GM12878 (cell line): ENCODE measurements at regions not wholly inside any gene's neighbourhood (a gene's known extent, or its start where the extent isn't known, plus 50 kb on each side); places are given as distances from the start of the nearest gene placed in this dataset.

Experiments
- ATAC-seq: fragments of 200-7000 bp; cut with Tn5 transposase; 3 replicates; pipeline ENCODE4 v1.9.1; 2020; ENCODE audit warnings: mild to moderate bottlenecking, moderate library complexity
- BruUV-seq: library from RNA; stranded (reverse); fragments of 400-500 nt; replicated peaks from 2 replicates; lab custom pipeline; 2021; lab: Mats Ljungman, UMichigan
- CTCF ChIA-PET: fragments of 300-600 bp; sonication (Branson Sonifier 250); formaldehyde crosslinking; extraction: SDS; loops from one replicate; lab custom pipeline; 2021; ENCODE audit warnings: inconsistent platforms; lab: Yijun Ruan, JAX
- POLR2A ChIA-PET: fragments of 350-600 bp; formaldehyde crosslinking; extraction: SDS; loops from one replicate; lab custom pipeline; 2021; ENCODE audit warnings: inconsistent platforms; lab: Charles Lee
- RAD21 ChIA-PET: fragments of 300-600 bp; sonication (Branson Sonifier 250); formaldehyde crosslinking; loops from one replicate; lab custom pipeline; 2023; ENCODE audit warnings: antibody characterized with exemption; ENCODE audit not compliant: unreplicated experiment; lab: Charles Lee
- SMC1A ChIA-PET: fragments of 300-600 bp; sonication (Branson Sonifier 250); formaldehyde crosslinking; loops from one replicate; lab custom pipeline; 2023; ENCODE audit not compliant: unreplicated experiment, uncharacterized antibody; lab: Charles Lee
- DNase-seq: peaks from one replicate; pipeline ENCODE4 v3.0.0-alpha.2; 2011; ENCODE audit warnings: low read depth, low spot score
- FAIRE-seq: peaks from 3 replicates; lab custom pipeline; 2011; peaks lifted over from hg19 to GRCh38; lab: Jason Lieb, UNC
- H2AFZ ChIP-seq: 2 replicates; pipeline ENCODE4 v1.6.0; 2011; ENCODE audit warnings: low read depth, low read length, control low read depth; ENCODE audit not compliant: control insufficient read depth
- H3K27ac ChIP-seq: 2 replicates; pipeline ENCODE4 v1.5.1; 2011; ENCODE audit warnings: control low read depth; ENCODE audit not compliant: control insufficient read depth, insufficient read depth
- H3K27me3 ChIP-seq, 2 experiments: replicated peaks in 1 of 2; 2 replicates each; pipeline versions ENCODE4 v1.6.0 to v1.6.1; 2011; ENCODE audit warnings: low read length in 1 of 2; ENCODE audit not compliant: control insufficient read depth in 2 of 2, insufficient read depth in 2 of 2
- H3K36me3 ChIP-seq, 2 experiments: 2 replicates each; pipeline ENCODE4 v1.5.1; 2011; ENCODE audit warnings: low read length in 1 of 2; ENCODE audit not compliant: control insufficient read depth in 2 of 2, insufficient read depth in 2 of 2
- H3K4me1 ChIP-seq: 2 replicates; pipeline ENCODE4 v1.6.1; 2011; ENCODE audit warnings: mild to moderate bottlenecking, low read length, moderate library complexity, mixed read lengths; ENCODE audit not compliant: control insufficient read depth, insufficient read depth
- H3K4me2 ChIP-seq: 2 replicates; pipeline ENCODE4 v1.6.0; 2011; ENCODE audit warnings: control low read depth; ENCODE audit not compliant: control insufficient read depth, insufficient read depth
- H3K4me3 ChIP-seq: fragments of 200-600 bp; sonication (generic); 2 replicates; pipeline ENCODE4 v1.5.1; 2016
- H3K79me2 ChIP-seq: 2 replicates; pipeline ENCODE4 v1.6.0; 2011; ENCODE audit warnings: low read length; ENCODE audit not compliant: control insufficient read depth, insufficient read depth
- H3K9ac ChIP-seq: 2 replicates; pipeline ENCODE4 v1.8.0; 2011; ENCODE audit warnings: low read length, control low read depth, mixed read lengths; ENCODE audit not compliant: control insufficient read depth, insufficient read depth
- H3K9me3 ChIP-seq: replicated peaks from 3 replicates; pipeline ENCODE4 v1.5.1; 2011; ENCODE audit warnings: mild to moderate bottlenecking, low read length; ENCODE audit not compliant: control insufficient read depth, insufficient read depth
- H4K20me1 ChIP-seq: 2 replicates; pipeline ENCODE4 v1.6.0; 2011; ENCODE audit not compliant: control insufficient read depth, insufficient read depth
- ASH2L ChIP-seq: fragments of 300-600, 200-600 bp; sonication (generic); IDR thresholded peaks from 2 replicates; pipeline ENCODE4 v1.6.1; 2017; ENCODE audit warnings: low read depth, mild to moderate bottlenecking, borderline replicate concordance
- BACH1 ChIP-seq: fragments of 450-650 bp; IDR thresholded peaks from 2 replicates; pipeline ENCODE4 v1.6.1; 2017; ENCODE audit warnings: mild to moderate bottlenecking, borderline replicate concordance
- CUX1 ChIP-seq: IDR thresholded peaks from 2 replicates; pipeline ENCODE4 v1.6.1; 2012; ENCODE audit warnings: improper control_type of control experiment, low read depth, low read length; ENCODE audit not compliant: insufficient replicate concordance
- E2F8 ChIP-seq: fragments of 450-650 bp; IDR thresholded peaks from 2 replicates; pipeline ENCODE4 v1.6.1; 2018; ENCODE audit warnings: mild to moderate bottlenecking, low read depth, moderate library complexity; ENCODE audit not compliant: partially characterized antibody
- JUNB ChIP-seq: IDR thresholded peaks from 2 replicates; pipeline ENCODE4 v1.6.1; 2016; ENCODE audit warnings: antibody characterized with exemption, mild to moderate bottlenecking
- KDM1A ChIP-seq: fragments of 200-600 bp; sonication (generic); IDR thresholded peaks from 2 replicates; pipeline ENCODE4 v1.6.1; 2016; ENCODE audit warnings: borderline replicate concordance
- LARP7 ChIP-seq: fragments of 450-650 bp; IDR thresholded peaks from 2 replicates; pipeline ENCODE4 v1.6.1; 2017; ENCODE audit warnings: mild to moderate bottlenecking
- POLR2AphosphoS5 ChIP-seq: IDR thresholded peaks from 2 replicates; pipeline ENCODE4 v1.6.1; 2011; ENCODE audit warnings: mild to moderate bottlenecking, low read length, inconsistent platforms
- RBBP5 ChIP-seq: fragments of 200-600 bp; sonication (generic); conservative IDR thresholded peaks from 2 replicates; pipeline ENCODE4 v1.6.1; 2016
- RFX5 ChIP-seq: IDR thresholded peaks from 2 replicates; pipeline ENCODE4 v1.6.1; 2011; ENCODE audit warnings: low read depth, low read length, improper control_type of control experiment
- RUNX3 ChIP-seq: IDR thresholded peaks from 2 replicates; pipeline ENCODE4 v1.6.1; 2012; ENCODE audit warnings: low read length, inconsistent platforms
- SMAD5 ChIP-seq: IDR thresholded peaks from 2 replicates; pipeline ENCODE4 v1.6.1; 2016; ENCODE audit warnings: antibody characterized with exemption, low read depth
- STAT1 ChIP-seq: fragments of 450-650 bp; conservative IDR thresholded peaks from 2 replicates; pipeline ENCODE4 v1.6.1; 2014; ENCODE audit warnings: antibody characterized with exemption, mild to moderate bottlenecking
- YBX1 ChIP-seq: fragments of 450-650 bp; IDR thresholded peaks from 2 replicates; pipeline ENCODE4 v1.6.1; 2016; ENCODE audit warnings: antibody characterized with exemption
- ZZZ3 ChIP-seq: IDR thresholded peaks from 2 replicates; pipeline ENCODE4 v1.6.1; 2011; ENCODE audit warnings: low read depth; ENCODE audit not compliant: control insufficient read depth, insufficient read length
- WGBS: methylation state at CpG from one replicate; pipeline ENCODE4 v1.1.6; 2016; ENCODE audit warnings: low lambda C conversion rate; ENCODE audit not compliant: insufficient replicate concordance, insufficient coverage; ENCODE audit errors: missing lambda C conversion rate; 5-methylcytosine and 5-hydroxymethylcytosine counted together
- in situ Hi-C: fragments of 300-500 bp; cut with MboI; formaldehyde crosslinking; loops from 9 replicates; pipeline ENCODE4 v1.14.3; 2018; ENCODE audit warnings: mixed read lengths
- intact Hi-C: fragments of 100-400 bp; cut with micrococcal nuclease; formaldehyde crosslinking; loops from one replicate; pipeline ENCODE4 v1.14.2; 2022; ENCODE audit not compliant: unreplicated experiment

GRCh38 chr1:181351740-181352139, 131.6 kb upstream of the CACNA1E start:
- ChIA-PET SMC1A (interaction anchor here (1.6 kb wide), 1 partner anchor 10 kb away, joined by 3 read pairs; no protein-coding TSS in a partner anchor), CTCF (no interaction called here), POLR2A (no interaction called here), RAD21 (no interaction called here)
- DNase-seq = no peak
- no peak for TF ChIP-seq POLR2AphosphoS5
- TF ChIP-seq YBX1 = no peak
- TF ChIP-seq JUNB = no peak
- no peak for TF ChIP-seq RFX5
- TF ChIP-seq RBBP5 = no peak
- TF ChIP-seq RUNX3 = no peak
- TF ChIP-seq BACH1 = no peak
- TF ChIP-seq KDM1A = no peak
- TF ChIP-seq LARP7 = no peak
- no peak for TF ChIP-seq STAT1
- TF ChIP-seq E2F8 = no peak
- no peak for TF ChIP-seq SMAD5
- no peak for TF ChIP-seq ASH2L
- TF ChIP-seq ZZZ3 = no peak
- TF ChIP-seq CUX1 = no peak
- no peaks in the 10 kb centered on the region for H3K4me1 ChIP-seq
- ATAC-seq = no peak
- no peaks in the 10 kb centered on the region for H3K79me2 ChIP-seq
- H3K4me2 ChIP-seq = no peak overlapping the region
- no peak for FAIRE-seq
- intact Hi-C loops (no loop called here), in situ Hi-C loops (no loop called here)
- no peaks in the 10 kb centered on the region for H3K36me3 ChIP-seq
- H3K27ac ChIP-seq = no peak overlapping the region
- no peaks in the 10 kb centered on the region for H4K20me1 ChIP-seq
- WGBS = 2% methylated on average over 3 of the region's 3 CpGs
- no peak overlapping the region for H3K4me3 ChIP-seq
- BruUV-seq = no TSS peak
- peaks cover 0 to 2% of the 10 kb centered on the region in 2 experiments; a peak in 2 of 4 replicates for H3K27me3 ChIP-seq
- H3K9me3 ChIP-seq = no peaks in the 10 kb centered on the region
- no peak overlapping the region for H3K9ac ChIP-seq
- no peak overlapping the region for H2AFZ ChIP-seq
